ENCODE measurements at regions not wholly inside any gene's neighbourhood (a gene's known extent, or its start where the extent isn't known, plus 50 kb on each side); places are given as distances from the start of the nearest gene placed in this dataset.

- Histone ChIP-seq H3K27me3 (ENCODE audit: control insufficient read depth in 3 of 3, insufficient read depth in 3 of 3, low read depth in 1 of 3, low read length in 3 of 3) (no peaks in the 10 kb centered on the region), H3K14ac (ENCODE audit: low read length) (no peak overlapping the region), H3K9ac (ENCODE audit: low read depth, low read length, poor library complexity) (no peak overlapping the region), H2AFZ (ENCODE audit: low read length) (no peak overlapping the region), H3K36me3 (replicated peaks in 1 of 2; ENCODE audit: control insufficient read depth in 2 of 2, insufficient read depth in 2 of 2, low read length in 2 of 2) (no peaks in the 10 kb centered on the region), H2AK5ac (ENCODE audit: low read depth, low read length) (peak overlapping the region; percentile 31), H3K27ac (replicated peaks; ENCODE audit: low read length) (no peak overlapping the region), H2BK5ac (ENCODE audit: low read length) (no peak overlapping the region), H3K4me3 (ENCODE audit: low read length in 2 of 2) (no peak overlapping the region), H4K8ac (ENCODE audit: low read depth, low read length) (no peak overlapping the region), H2BK15ac (ENCODE audit: low read length) (no peak overlapping the region), H2BK120ac (ENCODE audit: low read depth, low read length) (no peak overlapping the region), H4K91ac (ENCODE audit: low read depth, low read length, poor library complexity) (no peak overlapping the region), H3K4me2 (ENCODE audit: insufficient read depth, low read length, poor library complexity, severe bottlenecking) (no peak overlapping the region), H3K4ac (ENCODE audit: low read length) (no peak overlapping the region), H2BK12ac (ENCODE audit: low read length) (no peak overlapping the region), H3K23ac (ENCODE audit: low read depth, low read length, poor library complexity) (peak overlapping the region; percentile 20), H3K4me1 (ENCODE audit: control insufficient read depth in 2 of 2, insufficient read depth in 1 of 2, low read depth in 1 of 2, low read length in 2 of 2) (no peaks in the 10 kb centered on the region), H3K79me1 (ENCODE audit: low read depth, low read length) (no peaks in the 10 kb centered on the region), H3K9me3 (replicated peaks in 1 of 2; ENCODE audit: control insufficient read depth in 2 of 2, insufficient read depth in 1 of 2, low read depth in 1 of 2, low read length in 2 of 2) (peaks cover 3 to 12% of the 10 kb centered on the region in 2 donors), H3K18ac (ENCODE audit: low read length) (peak overlapping the region; percentile 5)
- DNase-seq (ENCODE audit: low spot score), result no peak
- WGBS, 2 donors (ENCODE audit: extremely low coverage in 2 of 2, insufficient read length in 2 of 2, insufficient replicate concordance in 1 of 2), result no CpG with 5 or more reads among the region's 6 CpGs
These were observed 666.9 kb downstream of the PLPP3 start for GRCh38 chr1:55912438-55912837.

- Histone ChIP-seq H3K9ac (ENCODE audit: low read depth, low read length, poor library complexity) (no peak overlapping the region), H3K4me1 (ENCODE audit: control insufficient read depth in 2 of 2, insufficient read depth in 1 of 2, low read depth in 1 of 2, low read length in 2 of 2) (no peaks in the 10 kb centered on the region), H3K79me1 (ENCODE audit: low read depth, low read length) (no peaks in the 10 kb centered on the region), H2BK120ac (ENCODE audit: low read depth, low read length) (no peak overlapping the region), H4K8ac (ENCODE audit: low read depth, low read length) (no peak overlapping the region), H2AK5ac (ENCODE audit: low read depth, low read length) (no peak overlapping the region), H2BK12ac (ENCODE audit: low read length) (no peak overlapping the region), H3K4me3 (ENCODE audit: low read length in 2 of 2) (no peak overlapping the region), H2BK5ac (ENCODE audit: low read length) (no peak overlapping the region), H3K27ac (replicated peaks; ENCODE audit: low read length) (no peak overlapping the region), H2AFZ (ENCODE audit: low read length) (no peak overlapping the region), H3K18ac (ENCODE audit: low read length) (no peak overlapping the region), H4K91ac (ENCODE audit: low read depth, low read length, poor library complexity) (no peak overlapping the region), H3K4me2 (ENCODE audit: insufficient read depth, low read length, poor library complexity, severe bottlenecking) (no peak overlapping the region), H3K27me3 (ENCODE audit: control insufficient read depth in 3 of 3, insufficient read depth in 3 of 3, low read depth in 1 of 3, low read length in 3 of 3) (no peaks in the 10 kb centered on the region), H2BK15ac (ENCODE audit: low read length) (no peak overlapping the region), H3K4ac (ENCODE audit: low read length) (no peak overlapping the region), H3K23ac (ENCODE audit: low read depth, low read length, poor library complexity) (no peak overlapping the region), H3K9me3 (replicated peaks in 1 of 2; ENCODE audit: control insufficient read depth in 2 of 2, insufficient read depth in 1 of 2, low read depth in 1 of 2, low read length in 2 of 2) (no peaks in the 10 kb centered on the region), H3K14ac (ENCODE audit: low read length) (no peak overlapping the region), H3K36me3 (replicated peaks in 1 of 2; ENCODE audit: control insufficient read depth in 2 of 2, insufficient read depth in 2 of 2, low read length in 2 of 2) (no peaks in the 10 kb centered on the region)
- WGBS, 2 donors (ENCODE audit: extremely low coverage in 2 of 2, insufficient read length in 2 of 2, insufficient replicate concordance in 1 of 2), result no CpG with 5 or more reads among the region's 3 CpGs
- DNase-seq (ENCODE audit: low spot score), result no peak
These were observed 674.8 kb downstream of the PLPP3 start for GRCh38 chr1:55904541-55904940.

DNA sequence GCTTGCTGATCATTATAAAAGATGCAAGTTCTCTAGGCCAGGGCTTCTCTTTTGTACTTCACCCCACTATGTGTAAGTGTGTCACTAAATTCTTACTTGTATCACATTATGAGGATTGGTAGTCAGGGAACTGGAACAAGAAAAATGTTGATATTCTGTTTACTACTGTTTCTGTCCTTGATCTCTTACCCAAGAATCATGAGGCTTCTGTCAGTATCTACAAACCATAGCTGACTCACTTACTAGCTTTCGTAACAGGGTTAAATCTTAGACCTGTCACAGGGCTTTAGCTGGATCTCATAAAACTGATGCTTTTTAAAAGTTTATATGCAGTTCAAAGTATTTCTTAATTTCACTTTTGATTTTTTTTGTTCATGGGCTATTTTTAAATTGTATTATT is 681.2 kb downstream of the PLPP3 start:
- no peak for DNase-seq (ENCODE audit: low spot score)
- Histone ChIP-seq H2BK5ac (ENCODE audit: low read length) (no peak overlapping the region), H3K23ac (ENCODE audit: low read depth, low read length, poor library complexity) (no peak overlapping the region), H3K14ac (ENCODE audit: low read length) (no peak overlapping the region), H3K27ac (replicated peaks; ENCODE audit: low read length) (no peak overlapping the region), H3K27me3 (ENCODE audit: control insufficient read depth in 3 of 3, insufficient read depth in 3 of 3, low read depth in 1 of 3, low read length in 3 of 3) (no peaks in the 10 kb centered on the region), H2AK5ac (ENCODE audit: low read depth, low read length) (no peak overlapping the region), H3K4ac (ENCODE audit: low read length) (no peak overlapping the region), H2BK12ac (ENCODE audit: low read length) (no peak overlapping the region), H3K18ac (ENCODE audit: low read length) (no peak overlapping the region), H3K79me1 (ENCODE audit: low read depth, low read length) (no peaks in the 10 kb centered on the region), H2AFZ (ENCODE audit: low read length) (no peak overlapping the region), H3K36me3 (replicated peaks in 1 of 2; ENCODE audit: control insufficient read depth in 2 of 2, insufficient read depth in 2 of 2, low read length in 2 of 2) (no peaks in the 10 kb centered on the region), H3K9me3 (replicated peaks in 1 of 2; ENCODE audit: control insufficient read depth in 2 of 2, insufficient read depth in 1 of 2, low read depth in 1 of 2, low read length in 2 of 2) (no peaks in the 10 kb centered on the region), H4K91ac (ENCODE audit: low read depth, low read length, poor library complexity) (no peak overlapping the region), H4K8ac (ENCODE audit: low read depth, low read length) (no peak overlapping the region), H3K4me3 (ENCODE audit: low read length in 2 of 2) (no peak overlapping the region), H2BK120ac (ENCODE audit: low read depth, low read length) (no peak overlapping the region), H3K4me2 (ENCODE audit: insufficient read depth, low read length, poor library complexity, severe bottlenecking) (no peak overlapping the region), H2BK15ac (ENCODE audit: low read length) (no peak overlapping the region), H3K9ac (ENCODE audit: low read depth, low read length, poor library complexity) (no peak overlapping the region), H3K4me1 (ENCODE audit: control insufficient read depth in 2 of 2, insufficient read depth in 1 of 2, low read depth in 1 of 2, low read length in 2 of 2) (no peaks in the 10 kb centered on the region)
- no CpG with 5 or more reads among the region's 1 CpG for WGBS, 2 donors (ENCODE audit: extremely low coverage in 2 of 2, insufficient read length in 2 of 2, insufficient replicate concordance in 1 of 2)

GRCh38 chr1:55896210-55896609 is 681.0 kb upstream of the USP24 start:
- DNase-seq (ENCODE audit: low spot score), result no peak
- Histone ChIP-seq H2BK5ac (ENCODE audit: low read length) (no peak overlapping the region), H3K27ac (replicated peaks; ENCODE audit: low read length) (no peak overlapping the region), H2AFZ (ENCODE audit: low read length) (no peak overlapping the region), H3K23ac (ENCODE audit: low read depth, low read length, poor library complexity) (no peak overlapping the region), H3K9ac (ENCODE audit: low read depth, low read length, poor library complexity) (no peak overlapping the region), H3K36me3 (replicated peaks in 1 of 2; ENCODE audit: control insufficient read depth in 2 of 2, insufficient read depth in 2 of 2, low read length in 2 of 2) (no peaks in the 10 kb centered on the region), H3K9me3 (replicated peaks in 1 of 2; ENCODE audit: control insufficient read depth in 2 of 2, insufficient read depth in 1 of 2, low read depth in 1 of 2, low read length in 2 of 2) (no peaks in the 10 kb centered on the region), H3K14ac (ENCODE audit: low read length) (no peak overlapping the region), H3K18ac (ENCODE audit: low read length) (no peak overlapping the region), H3K4me1 (ENCODE audit: control insufficient read depth in 2 of 2, insufficient read depth in 1 of 2, low read depth in 1 of 2, low read length in 2 of 2) (no peaks in the 10 kb centered on the region), H3K27me3 (ENCODE audit: control insufficient read depth in 3 of 3, insufficient read depth in 3 of 3, low read depth in 1 of 3, low read length in 3 of 3) (no peaks in the 10 kb centered on the region), H3K4ac (ENCODE audit: low read length) (no peak overlapping the region), H2BK15ac (ENCODE audit: low read length) (no peak overlapping the region), H3K4me2 (ENCODE audit: insufficient read depth, low read length, poor library complexity, severe bottlenecking) (no peak overlapping the region), H2AK5ac (ENCODE audit: low read depth, low read length) (no peak overlapping the region), H4K91ac (ENCODE audit: low read depth, low read length, poor library complexity) (no peak overlapping the region), H2BK12ac (ENCODE audit: low read length) (no peak overlapping the region), H3K79me1 (ENCODE audit: low read depth, low read length) (no peaks in the 10 kb centered on the region), H3K4me3 (ENCODE audit: low read length in 2 of 2) (no peak overlapping the region), H2BK120ac (ENCODE audit: low read depth, low read length) (no peak overlapping the region), H4K8ac (ENCODE audit: low read depth, low read length) (no peak overlapping the region)
- WGBS, 2 donors (ENCODE audit: extremely low coverage in 2 of 2, insufficient read length in 2 of 2, insufficient replicate concordance in 1 of 2), result 100% methylated on average over 1 of the region's 5 CpGs; no CpG with 5 or more reads in 1 of the 2 donors

Measured in neuronal stem cell (in vitro differentiated cells).